HG03460 (cell line): ENCODE measurements at regions not wholly inside any gene's neighbourhood (a gene's known extent, or its start where the extent isn't known, plus 50 kb on each side); places are given as distances from the start of the nearest gene placed in this dataset.
"Not testable (repeated sequence)": the region's sequence is repeated elsewhere in the genome, so short reads cannot be mapped to it uniquely, and the experiment has no call there.

Source experiments
- ATAC-seq: cut with Tn5 transposase; IDR thresholded peaks from one replicate; pipeline ENCODE4 v1.9.1; 2021; ENCODE audit not compliant: unreplicated experiment

GRCh38 chr6:167227984-167228383, 63.1 kb upstream of the UNC93A start:
- no peak for ATAC-seq

DNA sequence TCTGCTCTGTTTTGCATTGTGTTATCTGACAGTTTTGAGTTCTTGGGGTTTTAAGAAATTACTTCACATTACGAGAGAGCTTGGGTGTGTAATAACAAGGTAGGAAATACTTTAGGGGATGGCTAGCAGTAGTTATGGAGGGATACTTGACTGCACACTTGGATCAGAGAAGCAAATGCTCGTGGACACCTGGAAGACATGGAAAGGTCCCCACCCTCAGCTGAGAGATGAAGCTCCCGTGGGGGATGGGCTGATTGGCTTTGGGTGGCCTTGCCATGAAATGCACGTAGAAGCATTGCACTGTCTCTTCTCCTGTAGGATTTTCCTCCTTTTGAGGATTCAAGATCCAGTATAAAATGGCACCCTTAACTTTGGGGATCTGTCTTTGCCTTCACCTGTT, 61.5 kb upstream of the UNC93A start:
- no peak for ATAC-seq

GRCh38 chr6:167230288-167230687, 60.8 kb upstream of the UNC93A start:
- no peak for ATAC-seq

DNA sequence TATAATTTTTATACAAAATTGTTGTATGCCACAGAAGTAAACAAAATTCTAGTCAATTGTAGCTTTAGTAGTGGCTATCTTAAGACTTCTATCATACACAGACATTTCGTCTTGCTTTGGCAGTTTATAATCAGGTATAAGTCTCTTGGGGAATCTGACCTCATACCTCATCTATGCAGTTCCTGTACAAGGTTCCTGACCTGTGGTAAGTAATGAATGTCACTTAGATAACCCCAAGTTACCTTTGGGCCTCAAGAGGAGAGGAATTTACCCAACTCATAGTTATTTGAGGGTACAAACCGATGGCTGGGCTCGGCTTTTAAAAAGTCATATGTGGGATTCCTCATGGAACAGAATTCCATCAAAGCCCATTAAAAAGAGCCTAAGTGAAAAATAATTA, 58.8 kb upstream of the UNC93A start:
- ATAC-seq: no peak

DNA sequence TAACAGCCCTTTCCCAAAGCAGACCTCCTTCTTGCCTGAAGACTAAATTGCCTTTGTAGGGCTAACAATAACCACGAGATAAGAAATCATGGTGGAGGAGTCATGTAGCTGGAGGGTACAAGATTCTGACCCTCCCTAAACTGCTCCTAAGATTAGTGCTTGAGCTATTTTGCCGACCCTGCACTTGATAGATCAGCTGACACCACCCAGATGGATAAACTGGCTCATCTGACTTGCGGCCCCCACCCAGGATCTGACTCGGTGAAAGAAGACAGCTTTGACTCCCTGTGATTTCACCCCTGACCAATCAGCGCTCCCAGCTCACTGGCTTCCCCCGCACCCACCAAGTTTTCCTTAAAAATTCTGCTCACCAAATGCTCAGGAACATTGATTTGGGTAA, 57.6 kb upstream of the UNC93A start:
- ATAC-seq: no peak

DNA sequence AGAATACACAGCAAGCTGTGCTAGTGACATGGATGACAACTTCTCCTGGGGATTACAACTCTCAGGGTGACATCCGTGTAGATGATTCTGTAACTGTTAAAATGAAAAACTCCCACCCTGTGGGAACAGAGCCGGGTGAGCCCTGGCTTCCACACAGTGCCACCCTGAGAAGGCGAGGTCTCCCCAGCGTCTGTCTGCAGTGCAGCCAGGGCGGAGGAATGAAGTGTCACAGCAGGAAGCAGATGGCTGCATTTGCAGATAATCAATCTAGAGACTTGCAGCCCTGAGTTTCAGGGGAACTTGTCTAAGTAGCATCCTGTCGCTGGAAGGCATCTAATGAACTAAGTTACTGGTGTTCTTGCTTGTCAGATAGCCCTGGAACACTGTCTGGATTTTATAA, 56.5 kb upstream of the UNC93A start:
- ATAC-seq: not testable (repeated sequence)

- no peak for ATAC-seq
Measured at GRCh38 chr6:167235005-167235404, 56.1 kb upstream of the UNC93A start.

DNA sequence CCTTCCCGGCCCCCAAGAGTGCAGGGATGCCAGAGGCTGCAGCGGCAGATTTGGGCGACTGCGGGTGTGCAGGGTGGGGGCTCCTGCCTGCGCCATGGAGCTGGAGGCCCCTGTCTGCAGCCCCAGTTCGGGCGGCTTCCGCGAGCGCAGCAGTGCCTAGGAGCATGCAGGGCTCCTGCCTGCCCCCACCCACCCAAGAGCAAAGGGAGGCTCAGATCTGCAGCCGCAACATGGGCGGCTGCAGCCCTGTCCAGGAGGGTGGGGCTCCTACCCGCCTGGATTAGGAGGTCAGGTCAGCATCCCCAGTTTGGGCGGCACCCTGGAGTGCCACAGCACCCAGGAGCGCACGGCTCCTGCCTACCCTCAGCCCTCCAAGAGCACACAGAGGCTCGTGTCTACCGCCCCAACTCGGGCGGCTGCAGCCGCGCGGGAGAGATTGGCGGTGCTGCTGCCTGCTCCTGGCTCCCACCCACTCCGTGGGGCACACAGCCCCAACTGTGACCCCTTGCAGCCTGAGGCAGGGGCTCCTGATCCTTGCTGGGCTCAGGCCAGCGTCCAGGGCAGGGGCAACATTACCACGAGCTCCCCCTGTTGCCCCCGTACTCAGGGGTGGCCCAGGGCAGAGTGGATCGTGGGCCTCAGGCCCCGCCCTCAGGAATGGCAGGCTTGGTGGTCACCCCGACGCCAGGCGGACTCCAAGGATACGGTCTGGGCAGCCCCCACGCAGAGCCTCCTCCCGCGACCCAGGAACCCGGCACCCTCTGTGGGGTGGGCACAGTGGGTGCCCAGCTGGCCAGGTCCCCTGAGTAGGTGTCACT, 55.5 kb upstream of the UNC93A start:
- ATAC-seq: no peak

- no peak for ATAC-seq
Measured at GRCh38 chr6:167236239-167236571, 54.9 kb upstream of the UNC93A start.

DNA sequence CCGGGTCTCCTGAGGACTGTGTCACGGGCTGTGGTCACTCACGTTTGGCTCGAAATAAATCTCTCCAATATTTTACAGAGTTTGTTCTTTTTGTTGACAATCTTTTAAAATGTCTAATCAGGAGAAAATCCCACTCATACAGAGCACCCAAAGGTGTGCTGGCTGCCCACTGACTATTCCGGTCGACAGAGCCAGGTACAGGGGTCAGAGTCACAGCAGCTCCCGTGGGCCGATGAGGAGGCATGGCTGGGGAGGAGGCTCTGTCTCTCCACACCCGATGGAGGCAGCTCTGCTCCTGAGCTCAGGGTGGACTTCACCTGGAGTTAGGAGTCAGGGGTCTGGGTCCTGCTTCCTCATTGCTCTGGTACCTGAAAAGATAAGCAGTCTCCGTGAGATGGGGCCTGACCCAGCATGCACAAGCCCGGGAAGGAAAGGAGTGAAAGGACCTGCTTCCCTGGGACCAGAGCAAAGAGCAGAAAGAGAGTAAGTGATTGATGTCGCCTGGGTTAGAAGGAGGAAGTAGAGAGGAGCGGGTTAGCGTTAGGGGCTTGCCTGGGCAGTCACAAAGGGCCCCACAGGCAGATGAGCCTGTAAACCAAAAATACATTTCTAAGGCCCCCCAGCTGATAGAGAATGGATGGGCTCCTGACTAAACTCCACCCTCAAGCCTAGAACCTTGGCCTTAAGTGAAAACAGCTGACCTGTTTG, 53.5 kb upstream of the UNC93A start:
- ATAC-seq: no peak

DNA sequence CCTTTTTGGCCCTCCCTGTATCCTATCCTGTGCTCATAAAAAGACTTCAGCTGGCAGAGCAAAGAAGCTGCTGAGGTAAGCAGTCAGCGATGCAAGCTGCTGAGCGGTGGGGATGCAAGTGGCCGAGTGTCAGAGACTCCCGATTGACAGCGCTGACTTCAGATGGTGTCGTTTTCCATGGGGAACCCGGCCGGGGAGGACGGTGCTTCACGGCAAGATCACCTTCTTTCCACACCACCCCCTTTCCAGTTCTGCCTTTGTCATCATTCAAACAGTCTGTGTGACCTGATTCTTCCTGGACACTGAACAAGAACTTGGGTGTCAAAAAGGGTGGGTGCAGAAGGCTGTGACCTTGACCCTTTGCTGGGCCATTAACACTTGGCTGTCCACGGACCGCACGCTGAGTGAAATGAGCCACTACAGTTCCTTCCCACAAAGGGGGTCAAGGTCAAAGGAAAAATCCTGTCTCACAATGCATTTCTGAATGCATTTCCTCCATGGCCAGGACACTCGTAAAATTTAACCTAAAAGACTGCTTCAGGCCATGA, 52.9 kb upstream of the UNC93A start:
- no peak for ATAC-seq

DNA sequence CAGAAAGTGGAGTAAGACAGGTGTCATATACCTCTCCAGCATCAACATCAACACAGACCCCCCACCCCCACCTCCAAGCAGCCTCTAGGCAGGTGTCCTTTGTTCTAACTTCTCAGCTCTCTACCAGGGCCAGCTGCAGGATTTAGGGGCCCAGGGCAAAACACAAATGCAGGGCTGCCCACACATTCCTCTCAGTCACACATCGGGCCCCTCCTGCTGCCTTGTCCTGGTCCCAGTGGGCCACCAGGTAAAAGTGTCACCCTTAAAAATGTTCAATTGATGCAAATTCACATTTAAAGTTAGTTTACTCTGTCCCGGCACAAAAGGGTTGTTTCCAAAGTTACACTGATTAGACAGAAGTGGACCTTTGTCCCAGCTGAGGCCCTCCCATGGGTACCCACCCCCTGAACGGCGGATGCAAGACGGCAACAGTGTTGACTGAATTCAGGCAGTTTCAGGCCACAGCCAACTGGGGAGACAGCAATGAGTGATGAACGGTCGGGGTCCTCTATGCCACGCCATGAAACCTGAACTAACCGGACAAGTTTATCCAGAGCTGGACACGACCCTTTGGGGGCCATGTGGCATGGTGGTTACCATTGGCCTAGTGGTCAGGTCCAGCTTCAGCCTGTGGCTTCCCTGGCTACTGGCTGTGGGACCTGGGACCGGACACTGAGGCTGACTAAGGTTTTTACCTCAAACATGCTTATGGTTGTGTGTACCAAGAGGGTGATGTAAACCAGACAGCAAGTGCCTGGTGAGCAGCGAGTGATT, 52.2 kb upstream of the UNC93A start:
- no peak for ATAC-seq

DNA sequence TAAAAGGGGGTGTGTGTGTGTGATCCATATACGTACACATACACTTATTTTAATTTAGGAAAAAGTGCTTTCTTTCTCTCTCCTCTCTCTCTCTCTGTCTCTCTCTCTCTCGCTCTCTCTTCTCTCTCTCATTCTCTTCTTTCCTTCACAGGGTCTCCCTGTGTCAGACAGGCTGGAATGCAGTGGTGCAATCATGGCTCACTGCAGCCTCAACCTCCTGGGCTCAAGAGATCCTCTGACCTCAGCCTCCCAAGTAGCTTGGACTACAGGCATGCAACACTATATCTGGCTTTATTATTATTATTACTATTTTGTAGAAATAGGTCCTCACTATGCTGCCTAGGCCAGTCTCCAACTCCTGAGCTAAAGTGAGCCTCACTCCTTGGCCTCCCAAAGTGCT, 51.6 kb upstream of the UNC93A start:
- ATAC-seq: not testable (repeated sequence)

DNA sequence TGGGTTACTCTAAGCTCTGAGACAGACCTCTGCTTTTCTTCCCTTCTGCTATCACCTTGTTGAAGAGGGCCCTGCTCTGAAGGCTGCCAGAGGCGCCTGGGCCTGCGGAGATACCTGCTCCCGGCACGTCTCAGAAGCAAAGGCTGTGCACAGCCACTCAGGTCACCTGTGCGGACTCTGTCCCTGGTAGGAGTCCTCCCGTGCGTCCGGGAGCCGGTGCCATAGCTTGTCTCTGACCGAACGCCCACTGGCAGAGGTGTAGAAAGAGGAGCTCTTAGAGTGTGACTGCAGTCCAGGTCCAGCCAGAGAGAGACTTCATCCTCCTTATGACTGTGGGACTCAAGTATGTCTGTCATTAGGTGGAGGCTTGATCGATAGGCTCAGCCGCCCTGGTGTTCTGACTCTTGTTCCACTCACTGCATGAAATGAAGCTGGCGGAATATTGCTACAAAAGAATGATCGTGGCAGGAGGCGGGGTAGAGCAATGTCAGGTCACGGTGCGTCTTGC, 51.0 kb upstream of the UNC93A start:
- ATAC-seq: no peak
